ENCODE measurements at regions not wholly inside any gene's neighbourhood (a gene's known extent, or its start where the extent isn't known, plus 50 kb on each side); places are given as distances from the start of the nearest gene placed in this dataset.

- TF ChIP-seq CTCF (IDR thresholded peaks at IDR 0.05) (no peak), EZH2 (IDR thresholded peaks at IDR 0.05) (no peak)
These were observed 172.6 kb upstream of the MANEA start for GRCh38 chr6:95404777-95405176.

Data from neural progenitor cell (in vitro differentiated cells).